Smooth muscle cell of the brain vasculature (primary cell): ENCODE measurements at regions not wholly inside any gene's neighbourhood (a gene's known extent, or its start where the extent isn't known, plus 50 kb on each side); places are given as distances from the start of the nearest gene placed in this dataset.

ENCODE experiments used
- DNase-seq: peaks from one replicate; pipeline ENCODE4 v3.0.0-alpha.2; 2012; ENCODE audit warnings: low read depth, low spot score

DNA sequence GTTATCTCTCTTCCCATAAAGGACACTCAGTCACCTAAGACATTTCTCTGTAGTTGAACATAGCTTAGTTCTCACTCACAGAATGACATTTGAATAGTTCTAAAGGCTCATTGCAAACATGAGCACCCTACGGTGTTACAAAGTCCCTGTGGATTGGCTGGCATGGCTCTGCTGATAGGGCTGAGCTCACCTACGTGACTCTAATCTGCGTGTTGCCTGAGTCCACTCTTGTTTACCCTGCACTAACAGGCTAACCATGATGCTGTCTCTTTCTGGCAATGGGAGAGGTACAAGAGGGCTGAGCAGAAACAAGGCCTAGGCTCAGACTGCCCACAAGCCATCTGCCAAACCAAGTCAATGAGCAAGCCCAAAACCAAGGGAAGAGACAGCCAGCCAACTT lies 103.6 kb downstream of the PALM2AKAP2 start:
- DNase-seq: no peak

DNA sequence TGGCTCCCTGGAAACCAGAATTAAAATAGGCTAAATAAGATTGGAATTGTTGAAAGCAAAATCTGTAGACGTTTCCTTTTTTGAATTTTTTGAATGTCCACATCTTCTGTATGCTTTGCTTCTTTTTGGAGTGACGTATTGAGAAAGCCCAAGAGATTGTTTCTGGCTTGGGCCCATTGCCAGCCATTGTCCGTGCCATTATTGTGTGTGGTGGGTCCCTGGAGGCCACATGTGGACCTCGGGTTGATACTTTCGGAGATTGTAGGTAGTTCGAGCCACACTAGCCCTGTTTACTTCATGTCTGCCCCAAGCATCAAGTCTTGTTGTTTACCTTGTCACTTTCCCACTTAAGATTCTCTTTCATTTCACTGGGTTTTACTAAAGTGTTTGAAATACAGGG lies 106.0 kb downstream of the PALM2AKAP2 start:
- DNase-seq: no peak

DNA sequence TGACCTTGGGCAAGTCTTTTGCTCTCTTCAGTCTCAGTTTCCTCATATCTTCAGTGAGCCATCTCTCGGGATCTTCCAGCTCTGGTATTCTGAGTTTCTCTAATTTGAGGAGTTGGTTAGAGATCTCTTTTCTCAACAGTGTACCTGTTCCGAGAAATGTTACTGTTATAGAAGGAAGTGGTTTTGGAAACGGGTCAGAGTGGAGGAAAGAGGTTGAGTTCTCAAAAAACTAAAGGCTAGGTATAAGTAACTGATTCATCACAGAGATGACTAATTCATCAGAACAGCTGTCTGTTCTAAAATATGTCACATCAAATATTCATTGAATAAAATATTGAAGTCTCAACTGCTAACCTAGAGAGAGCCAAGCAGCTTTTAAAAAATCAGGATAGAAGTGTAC lies 106.6 kb downstream of the PALM2AKAP2 start:
- no peak for DNase-seq

GRCh38 chr9:109887079-109887478 lies 107.1 kb downstream of the PALM2AKAP2 start:
- DNase-seq: no peak

DNA sequence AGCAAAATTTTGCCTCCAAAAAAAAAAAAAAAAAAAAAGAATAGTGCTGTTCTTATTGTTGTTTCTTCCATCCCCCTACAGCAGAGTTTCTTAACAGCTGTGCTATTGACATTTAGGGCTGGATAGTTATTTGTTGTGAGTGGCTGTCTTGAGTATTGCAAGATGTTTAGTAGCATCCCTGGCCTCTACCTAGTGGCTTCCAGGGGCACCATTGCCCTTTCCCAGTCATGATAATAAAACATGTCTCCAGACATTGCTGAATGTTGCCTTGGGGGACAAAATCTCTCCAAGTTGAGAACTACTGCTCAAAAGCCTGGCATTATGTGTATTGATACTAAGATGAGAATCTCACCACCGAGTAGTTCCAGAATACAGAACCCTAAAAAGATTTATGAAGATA lies 108.7 kb downstream of the PALM2AKAP2 start:
- DNase-seq: no peak

- DNase-seq: no peak
These were observed 109.5 kb downstream of the PALM2AKAP2 start for GRCh38 chr9:109889456-109889855.

- no peak for DNase-seq
These were observed 113.2 kb downstream of the PALM2AKAP2 start for GRCh38 chr9:109893241-109893640.

DNA sequence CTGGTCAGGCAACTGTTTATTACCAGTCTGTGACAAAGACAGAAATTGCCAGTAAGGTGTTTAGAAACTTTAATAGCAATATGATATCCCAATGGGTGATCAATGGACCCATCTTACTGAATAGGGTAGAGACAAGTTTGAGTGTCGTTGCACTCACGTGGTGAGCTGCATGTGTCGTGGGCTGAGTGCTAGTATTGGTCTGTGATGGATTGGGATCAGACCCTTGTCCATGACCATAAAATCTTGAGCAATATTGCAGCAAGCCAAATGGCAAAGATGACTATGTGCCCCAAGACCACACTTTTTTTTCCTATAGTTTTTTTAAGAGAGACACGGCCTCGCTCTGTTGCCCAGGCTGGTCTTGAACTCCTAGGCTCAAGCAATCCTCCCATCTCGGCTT lies 114.5 kb downstream of the PALM2AKAP2 start:
- DNase-seq: no peak

- DNase-seq: no peak
These were observed 115.1 kb downstream of the PALM2AKAP2 start for GRCh38 chr9:109894921-109895758.

- no peak for DNase-seq
These were observed 121.2 kb downstream of the PALM2AKAP2 start for GRCh38 chr9:109901201-109901600.

DNA sequence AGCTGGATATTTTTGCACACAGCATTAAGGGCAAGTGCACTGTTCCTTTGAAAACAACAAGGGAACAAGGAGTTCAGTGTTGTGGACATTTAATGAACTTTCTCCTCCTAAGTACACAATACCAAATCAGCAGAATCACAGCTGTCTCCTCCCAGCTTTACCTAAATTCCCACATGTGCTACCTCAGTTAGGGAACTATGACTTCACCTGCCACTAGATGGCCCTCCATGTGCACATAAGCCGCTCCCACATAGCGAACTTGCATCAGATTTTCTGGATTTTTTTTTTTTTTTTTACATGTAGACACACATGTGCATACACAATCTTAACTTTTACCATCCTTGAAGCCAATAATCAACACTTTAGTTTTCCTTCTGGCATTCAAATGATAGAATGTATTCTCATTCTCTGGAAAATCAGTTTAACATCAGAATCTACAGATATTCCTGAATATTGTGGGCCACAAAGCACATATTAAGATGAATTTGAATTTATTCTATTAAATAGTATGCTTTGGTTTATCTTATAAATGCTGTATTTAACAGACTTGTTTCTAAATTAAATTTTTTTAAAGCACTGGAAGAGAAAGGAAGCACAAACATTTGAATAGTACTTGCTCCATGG lies 123.6 kb downstream of the PALM2AKAP2 start:
- no peak for DNase-seq

DNA sequence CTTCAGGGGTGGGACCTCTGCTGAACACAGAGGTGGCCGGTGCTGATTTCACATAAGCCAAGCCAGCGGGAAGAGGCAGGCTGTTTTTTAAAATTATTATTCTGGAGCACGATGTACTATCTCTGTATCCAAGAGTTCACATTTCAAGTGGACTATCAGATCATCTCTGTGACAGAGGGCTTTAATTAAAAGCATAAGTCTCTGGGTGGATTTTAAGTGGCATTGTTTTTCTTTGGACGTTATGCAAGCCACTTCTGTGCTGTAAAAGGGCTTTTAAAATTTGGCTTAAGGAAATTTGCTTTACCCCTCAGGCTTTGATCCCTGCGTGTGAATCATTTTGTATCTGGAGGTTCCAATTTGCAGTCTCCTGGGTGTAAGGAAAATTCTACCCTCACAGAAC lies 124.7 kb downstream of the PALM2AKAP2 start:
- no peak for DNase-seq

- DNase-seq: no peak
These were observed 125.5 kb downstream of the PALM2AKAP2 start for GRCh38 chr9:109905472-109905871.

GRCh38 chr9:109906766-109907382 lies 126.9 kb downstream of the PALM2AKAP2 start:
- DNase-seq: no peak

GRCh38 chr9:109907400-109907799 lies 127.4 kb downstream of the PALM2AKAP2 start:
- no peak for DNase-seq

GRCh38 chr9:109907810-109908458 lies 127.9 kb downstream of the PALM2AKAP2 start:
- no peak for DNase-seq

- no peak for DNase-seq
These were observed 128.7 kb downstream of the PALM2AKAP2 start for GRCh38 chr9:109908459-109909390.

DNA sequence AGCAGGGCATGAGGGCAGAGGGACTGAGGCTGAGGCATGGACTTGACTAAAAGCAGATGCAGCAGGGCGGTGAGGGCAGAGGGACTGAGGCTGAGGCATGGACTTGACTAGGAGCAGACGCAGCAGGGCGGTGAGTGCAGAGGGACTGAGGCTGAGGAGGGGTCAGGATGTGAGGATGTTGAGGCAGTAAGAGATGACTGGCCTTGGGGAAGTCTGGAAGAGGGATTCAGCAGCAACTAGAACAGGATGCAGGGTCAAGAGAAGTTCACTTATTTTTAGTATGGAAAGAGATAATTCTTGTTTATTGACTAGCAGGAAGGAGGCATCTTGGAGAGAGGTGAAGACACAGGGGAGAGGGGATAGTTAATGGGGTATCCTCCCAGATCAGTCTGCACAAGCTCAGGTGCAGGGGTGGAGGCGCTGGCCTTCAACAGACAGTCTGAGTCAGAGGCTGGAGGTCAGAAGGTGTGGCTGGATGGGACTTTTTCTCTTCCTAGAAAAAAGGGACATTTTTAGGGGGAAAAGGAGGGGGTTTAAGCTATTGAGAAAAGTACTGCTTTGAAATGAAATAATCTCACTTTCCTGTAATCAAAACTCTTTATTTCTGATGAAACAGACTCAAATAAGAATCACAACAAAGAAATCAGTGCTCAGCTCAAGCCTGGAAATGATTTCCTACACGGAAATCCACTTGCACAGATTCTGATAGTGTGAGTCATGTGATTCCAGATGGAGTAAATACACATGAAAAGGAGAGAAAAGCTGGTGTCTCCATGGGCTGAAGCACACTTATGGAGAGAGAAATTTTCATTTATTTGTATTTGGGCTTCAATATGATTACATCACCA lies 130.9 kb downstream of the PALM2AKAP2 start:
- no peak for DNase-seq

GRCh38 chr9:109912082-109912582 lies 132.1 kb downstream of the PALM2AKAP2 start:
- no peak for DNase-seq
